HCT116 (cell line): ENCODE measurements at regions not wholly inside any gene's neighbourhood (a gene's known extent, or its start where the extent isn't known, plus 50 kb on each side); places are given as distances from the start of the nearest gene placed in this dataset.

Experiments
- ATAC-seq: fragments of 200-7000 bp; cut with Tn5 transposase; 2 replicates; pipeline ENCODE4 v1.9.1; 2020; ENCODE audit warnings: mild to moderate bottlenecking, moderate library complexity
- BruUV-seq: library from RNA; stranded (reverse); fragments of 400-500 nt; replicated peaks from 2 replicates; lab custom pipeline; 2021; lab: Mats Ljungman, UMichigan
- CTCF ChIA-PET: fragments of 300-600 bp; sonication (Branson Sonifier 250); formaldehyde crosslinking; loops from one replicate; lab custom pipeline; 2021; ENCODE audit warnings: antibody characterized with exemption; lab: Charles Lee
- POLR2A ChIA-PET: fragments of 300-600, 350-600 bp; sonication (Branson Sonifier 250); formaldehyde crosslinking; loops from one replicate; lab custom pipeline; 2021; ENCODE audit warnings: antibody characterized with exemption; lab: Charles Lee
- RAD21 ChIA-PET, 2 experiments: fragments of 300-600 bp; sonication (Branson Sonifier 250); formaldehyde crosslinking; loops; one replicate each; lab custom pipeline; 2023; ENCODE audit warnings: low total read pairs in 2 of 2; ENCODE audit not compliant: uncharacterized antibody in 2 of 2, unreplicated experiment in 2 of 2, low non-redundant PET in 1 of 2; lab: Charles Lee
- DNase-seq: peaks from one replicate; pipeline ENCODE4 v3.0.0-alpha.2; 2010; ENCODE audit warnings: low read depth, low spot score
- H2AFZ ChIP-seq: fragments of 200-600 bp; shearing (Covaris generic), sonication (generic); 2 replicates; pipeline ENCODE4 v1.6.1; 2017; ENCODE audit warnings: low read depth, mixed run types, mixed read lengths, antibody characterized with exemption, low read length; ENCODE audit not compliant: poor library complexity, severe bottlenecking
- H3K27ac ChIP-seq: 2 replicates; pipeline ENCODE4 v1.5.1; 2012; ENCODE audit warnings: low read depth, low read length
- H3K27me3 ChIP-seq: fragments of 200-600 bp; sonication (generic); 2 replicates; pipeline ENCODE4 v1.6.1; 2016; ENCODE audit warnings: mixed run types, low read length, mixed read lengths; ENCODE audit not compliant: insufficient read depth
- H3K36me3 ChIP-seq, 2 experiments: fragments of 200-500 bp in 1 of 2; fragments of 200-600 bp in 1 of 2; sonication (Bioruptor generic) in 1 of 2; sonication (generic) in 1 of 2; 2 replicates each; pipeline versions ENCODE4 v1.5.1 to v1.6.1; 2014 to 2016; ENCODE audit warnings: low read length in 2 of 2, inconsistent platforms in 1 of 2, mixed read lengths in 1 of 2, mixed run types in 1 of 2; ENCODE audit not compliant: insufficient read depth in 2 of 2, control insufficient read depth in 1 of 2
- H3K4me1 ChIP-seq, 2 experiments: fragments of 200-600 bp in 1 of 2; sonication (generic) in 1 of 2; 2 replicates each; pipeline versions ENCODE4 v1.5.1 to v1.6.1; 2012 to 2017; ENCODE audit warnings: low read length in 2 of 2, inconsistent platforms in 1 of 2, mild to moderate bottlenecking in 1 of 2, mixed read lengths in 1 of 2, mixed run types in 1 of 2, moderate library complexity in 1 of 2; ENCODE audit not compliant: insufficient read depth in 2 of 2, control insufficient read depth in 1 of 2
- H3K4me2 ChIP-seq: fragments of 200-600 bp; sonication (generic); 2 replicates; pipeline ENCODE4 v1.6.1; 2017; ENCODE audit warnings: mixed run types, low read length, mixed read lengths
- H3K4me3 ChIP-seq, 2 experiments: fragments of 200-600 bp in 1 of 2; sonication (generic) in 1 of 2; replicated peaks in 1 of 2; 2 replicates each; pipeline ENCODE4 v1.5.1; 2011 to 2016; ENCODE audit warnings: low read length in 2 of 2, control low read depth in 1 of 2, low read depth in 1 of 2, mild to moderate bottlenecking in 1 of 2, mixed read lengths in 1 of 2, mixed run types in 1 of 2
- H3K79me2 ChIP-seq: fragments of 200-600 bp; sonication (generic); 2 replicates; pipeline ENCODE4 v1.6.1; 2017; ENCODE audit warnings: mild to moderate bottlenecking, mixed run types, low read length, moderate library complexity, mixed read lengths; ENCODE audit not compliant: insufficient read depth
- H3K9ac ChIP-seq: fragments of 200-600 bp; sonication (generic); 2 replicates; pipeline ENCODE4 v1.6.1; 2016; ENCODE audit warnings: low read length, mixed read lengths
- H3K9me2 ChIP-seq: fragments of 200-600 bp; sonication (generic), shearing (Covaris generic); 2 replicates; pipeline ENCODE4 v1.6.1; 2017; ENCODE audit warnings: mixed run types, mild to moderate bottlenecking, moderate library complexity; ENCODE audit not compliant: insufficient read depth
- H3K9me3 ChIP-seq, 2 experiments: fragments of 200-500 bp in 1 of 2; fragments of 200-600 bp in 1 of 2; sonication (Bioruptor generic) in 1 of 2; sonication (generic) in 1 of 2; 2 replicates each; pipeline ENCODE4 v1.6.1; 2014 to 2017; ENCODE audit warnings: low read length in 2 of 2, mixed read lengths in 2 of 2, inconsistent platforms in 1 of 2, low read depth in 1 of 2, mild to moderate bottlenecking in 1 of 2, mixed run types in 1 of 2, moderate library complexity in 1 of 2; ENCODE audit not compliant: control insufficient read depth in 1 of 2, insufficient read depth in 1 of 2
- H4K20me1 ChIP-seq: fragments of 200-600 bp; sonication (generic), shearing (Covaris generic); 2 replicates; pipeline ENCODE4 v1.6.1; 2017; ENCODE audit warnings: mixed run types, mild to moderate bottlenecking, moderate library complexity; ENCODE audit not compliant: insufficient read depth
- CBX3 ChIP-seq: IDR thresholded peaks from 2 replicates; pipeline ENCODE4 v1.6.1; 2012; ENCODE audit warnings: low read depth
- CEBPB ChIP-seq: IDR thresholded peaks from 2 replicates; pipeline ENCODE4 v1.6.1; 2012; ENCODE audit warnings: low read depth
- ELF1 ChIP-seq: IDR thresholded peaks from 2 replicates; pipeline ENCODE4 v1.6.1; 2012; ENCODE audit warnings: low read depth, borderline replicate concordance
- EZH2phosphoT487 ChIP-seq: fragments of 200-600 bp; IDR thresholded peaks from 2 replicates; pipeline ENCODE4 v1.6.1; 2018; ENCODE audit warnings: antibody characterized with exemption, borderline replicate concordance
- FOSL1 ChIP-seq: IDR thresholded peaks from 2 replicates; pipeline ENCODE4 v1.6.1; 2012; ENCODE audit warnings: low read depth
- POLR2AphosphoS5 ChIP-seq: IDR thresholded peaks from 2 replicates; pipeline ENCODE4 v1.6.1; 2011; ENCODE audit warnings: mild to moderate bottlenecking, low read depth, low read length, moderate library complexity
- RAD21 ChIP-seq: IDR thresholded peaks from 2 replicates; pipeline ENCODE4 v1.6.1; 2012; ENCODE audit warnings: low read depth, mild to moderate bottlenecking
- SP1 ChIP-seq: IDR thresholded peaks from 2 replicates; pipeline ENCODE4 v1.6.1; 2012; ENCODE audit warnings: low read depth
- TCF7L2 ChIP-seq: IDR thresholded peaks from 2 replicates; pipeline ENCODE4 v1.7.0; 2011; ENCODE audit warnings: borderline replicate concordance, inconsistent platforms; ENCODE audit not compliant: insufficient read depth, insufficient read length; ENCODE audit errors: extremely low read depth
- intact Hi-C: fragments of 100-400 bp; cut with micrococcal nuclease; formaldehyde crosslinking; loops from 2 replicates; pipeline ENCODE4 v1.10.0; 2022
- TF ChIP-seq, protein P1 (sequence below): IDR thresholded peaks from 2 replicates; pipeline ENCODE4 v1.6.1; 2012; ENCODE audit warnings: low read depth
- TF ChIP-seq, protein P2 (sequence below), 3 experiments: fragments of 200-600 bp in 1 of 3; sonication (generic) in 1 of 3; IDR thresholded peaks in 2 of 3; conservative IDR thresholded peaks in 1 of 3; 2 replicates each; pipeline ENCODE4 v1.5.1; 2012 to 2017; ENCODE audit warnings: low read depth in 2 of 3, low read length in 2 of 3, antibody characterized with exemption in 1 of 3, borderline replicate concordance in 1 of 3, control low read depth in 1 of 3, mild to moderate bottlenecking in 1 of 3, mixed read lengths in 1 of 3, mixed run types in 1 of 3, moderate library complexity in 1 of 3; ENCODE audit not compliant: insufficient read depth in 1 of 3

DNA sequence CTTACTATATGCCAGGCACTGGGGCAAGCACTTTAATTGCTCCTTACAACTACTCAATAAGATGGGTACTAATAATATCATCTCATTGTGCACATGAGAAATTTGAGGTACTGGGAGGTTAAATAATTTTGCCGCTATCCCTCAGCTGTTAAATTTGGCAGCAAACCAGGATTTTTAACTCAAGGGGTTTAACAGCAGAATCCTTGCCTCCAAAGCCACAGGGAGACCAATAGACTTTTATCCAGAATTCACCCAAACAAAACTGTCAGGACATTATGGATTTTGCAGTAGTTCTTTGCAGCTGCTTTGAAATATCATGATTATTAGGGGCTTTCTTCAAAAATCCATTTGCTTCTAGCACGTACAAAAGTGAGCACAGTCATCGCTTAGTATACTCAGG is 136.2 kb downstream of the RPS12 start:
- POLR2A ChIA-PET = no interaction called here
- no peak overlapping the region for H3K27ac ChIP-seq
- DNase-seq (no peak), ATAC-seq (no peak)
- intact Hi-C loops = no loop called here
- RAD21 ChIA-PET = no interaction called here
- no peak for TF ChIP-seq FOSL1
- H3K79me2 ChIP-seq = no peaks in the 10 kb centered on the region
- no TSS peak for BruUV-seq
- H3K9me3 ChIP-seq = no peaks in the 10 kb centered on the region
- H3K4me2 ChIP-seq = no peak overlapping the region
- H3K9ac ChIP-seq = no peak overlapping the region
- peaks cover 47% of the 10 kb centered on the region for H3K27me3 ChIP-seq
- no peaks in the 10 kb centered on the region for H3K36me3 ChIP-seq
- no peaks in the 10 kb centered on the region for H3K9me2 ChIP-seq
- no peak overlapping the region for H2AFZ ChIP-seq
- CTCF ChIA-PET = interaction anchor here (3.4 kb wide), 1 partner anchor 13 kb away, joined by 13 read pairs; no protein-coding TSS in a partner anchor
- H3K4me3 ChIP-seq = no peak overlapping the region
- H3K4me1 ChIP-seq = no peaks in the 10 kb centered on the region
- H4K20me1 ChIP-seq = no peaks in the 10 kb centered on the region

DNA sequence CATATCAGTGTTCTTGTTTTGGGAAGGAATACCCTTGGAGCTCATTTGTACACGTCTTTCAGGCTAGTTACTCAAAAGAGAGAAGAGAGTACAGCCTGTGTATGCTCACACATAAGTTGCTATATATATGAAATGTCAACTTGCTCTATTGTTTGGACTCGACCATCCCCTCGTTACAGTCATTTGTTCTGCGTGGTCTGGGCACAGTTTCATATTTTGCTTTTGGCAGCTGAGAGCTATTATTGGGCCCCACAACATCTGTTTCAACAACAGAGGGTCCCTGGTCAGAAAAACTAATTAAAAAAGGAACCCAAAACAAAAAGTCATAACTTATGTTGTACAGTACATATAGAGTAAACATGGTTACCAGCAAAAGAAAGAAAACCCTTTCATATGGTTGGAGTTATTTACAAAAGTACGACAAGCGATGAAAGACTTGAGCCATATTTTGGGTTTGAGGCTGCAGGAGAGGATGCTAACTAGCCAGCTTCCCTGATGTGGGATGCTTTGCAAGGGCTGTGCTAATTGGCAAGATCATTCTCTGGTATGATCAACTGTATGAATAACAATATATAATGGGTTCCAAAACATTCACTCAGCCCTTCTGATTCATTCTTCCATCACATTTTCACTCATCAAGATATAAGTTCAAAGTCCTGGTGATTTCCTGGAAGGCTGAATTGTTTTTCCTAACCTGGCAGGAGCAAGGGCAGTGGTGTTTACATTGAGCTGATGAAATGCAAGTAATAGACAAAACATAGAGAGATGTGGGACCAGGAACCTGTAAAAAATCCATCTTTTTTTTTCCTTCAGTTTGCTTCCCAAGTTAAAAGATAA is 137.9 kb downstream of the RPS12 start:
- Histone ChIP-seq H3K36me3 (no peaks in the 10 kb centered on the region), H2AFZ (no peak overlapping the region), H3K4me1 (no peaks in the 10 kb centered on the region), H4K20me1 (no peaks in the 10 kb centered on the region), H3K9me2 (no peaks in the 10 kb centered on the region), H3K27ac (no peak overlapping the region), H3K9me3 (no peaks in the 10 kb centered on the region), H3K4me2 (no peak overlapping the region), H3K27me3 (peaks cover 41% of the 10 kb centered on the region), H3K9ac (no peak overlapping the region), H3K4me3 (no peak overlapping the region), H3K79me2 (no peaks in the 10 kb centered on the region)
- no peak for ATAC-seq
- POLR2A ChIA-PET = no interaction called here
- no peak for DNase-seq
- intact Hi-C loops = no loop called here
- RAD21 ChIA-PET = no interaction called here
- BruUV-seq = no TSS peak
- CTCF ChIA-PET = interaction anchor here (3.4 kb wide), 1 partner anchor 15 kb away, joined by 13 read pairs; no protein-coding TSS in a partner anchor
- TF ChIP-seq EZH2phosphoT487 = no peak
- TF ChIP-seq, protein P1, sequence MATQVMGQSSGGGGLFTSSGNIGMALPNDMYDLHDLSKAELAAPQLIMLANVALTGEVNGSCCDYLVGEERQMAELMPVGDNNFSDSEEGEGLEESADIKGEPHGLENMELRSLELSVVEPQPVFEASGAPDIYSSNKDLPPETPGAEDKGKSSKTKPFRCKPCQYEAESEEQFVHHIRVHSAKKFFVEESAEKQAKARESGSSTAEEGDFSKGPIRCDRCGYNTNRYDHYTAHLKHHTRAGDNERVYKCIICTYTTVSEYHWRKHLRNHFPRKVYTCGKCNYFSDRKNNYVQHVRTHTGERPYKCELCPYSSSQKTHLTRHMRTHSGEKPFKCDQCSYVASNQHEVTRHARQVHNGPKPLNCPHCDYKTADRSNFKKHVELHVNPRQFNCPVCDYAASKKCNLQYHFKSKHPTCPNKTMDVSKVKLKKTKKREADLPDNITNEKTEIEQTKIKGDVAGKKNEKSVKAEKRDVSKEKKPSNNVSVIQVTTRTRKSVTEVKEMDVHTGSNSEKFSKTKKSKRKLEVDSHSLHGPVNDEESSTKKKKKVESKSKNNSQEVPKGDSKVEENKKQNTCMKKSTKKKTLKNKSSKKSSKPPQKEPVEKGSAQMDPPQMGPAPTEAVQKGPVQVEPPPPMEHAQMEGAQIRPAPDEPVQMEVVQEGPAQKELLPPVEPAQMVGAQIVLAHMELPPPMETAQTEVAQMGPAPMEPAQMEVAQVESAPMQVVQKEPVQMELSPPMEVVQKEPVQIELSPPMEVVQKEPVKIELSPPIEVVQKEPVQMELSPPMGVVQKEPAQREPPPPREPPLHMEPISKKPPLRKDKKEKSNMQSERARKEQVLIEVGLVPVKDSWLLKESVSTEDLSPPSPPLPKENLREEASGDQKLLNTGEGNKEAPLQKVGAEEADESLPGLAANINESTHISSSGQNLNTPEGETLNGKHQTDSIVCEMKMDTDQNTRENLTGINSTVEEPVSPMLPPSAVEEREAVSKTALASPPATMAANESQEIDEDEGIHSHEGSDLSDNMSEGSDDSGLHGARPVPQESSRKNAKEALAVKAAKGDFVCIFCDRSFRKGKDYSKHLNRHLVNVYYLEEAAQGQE = no peak
- TF ChIP-seq RAD21 = no peak
- no peak for TF ChIP-seq TCF7L2
- no peak for TF ChIP-seq ELF1
- no peak for TF ChIP-seq CBX3
- TF ChIP-seq CEBPB = no peak
- no peak for TF ChIP-seq POLR2AphosphoS5
- TF ChIP-seq, protein P2, sequence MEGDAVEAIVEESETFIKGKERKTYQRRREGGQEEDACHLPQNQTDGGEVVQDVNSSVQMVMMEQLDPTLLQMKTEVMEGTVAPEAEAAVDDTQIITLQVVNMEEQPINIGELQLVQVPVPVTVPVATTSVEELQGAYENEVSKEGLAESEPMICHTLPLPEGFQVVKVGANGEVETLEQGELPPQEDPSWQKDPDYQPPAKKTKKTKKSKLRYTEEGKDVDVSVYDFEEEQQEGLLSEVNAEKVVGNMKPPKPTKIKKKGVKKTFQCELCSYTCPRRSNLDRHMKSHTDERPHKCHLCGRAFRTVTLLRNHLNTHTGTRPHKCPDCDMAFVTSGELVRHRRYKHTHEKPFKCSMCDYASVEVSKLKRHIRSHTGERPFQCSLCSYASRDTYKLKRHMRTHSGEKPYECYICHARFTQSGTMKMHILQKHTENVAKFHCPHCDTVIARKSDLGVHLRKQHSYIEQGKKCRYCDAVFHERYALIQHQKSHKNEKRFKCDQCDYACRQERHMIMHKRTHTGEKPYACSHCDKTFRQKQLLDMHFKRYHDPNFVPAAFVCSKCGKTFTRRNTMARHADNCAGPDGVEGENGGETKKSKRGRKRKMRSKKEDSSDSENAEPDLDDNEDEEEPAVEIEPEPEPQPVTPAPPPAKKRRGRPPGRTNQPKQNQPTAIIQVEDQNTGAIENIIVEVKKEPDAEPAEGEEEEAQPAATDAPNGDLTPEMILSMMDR (IDR thresholded peaks at IDR 0.05 in 2 of 3, conservative IDR thresholded peaks at IDR 0.05 in 1 of 3; ENCODE audit: borderline replicate concordance in 1 of 3, insufficient read depth in 1 of 3, low read depth in 2 of 3, low read length in 2 of 3) = no peak
- no peak for TF ChIP-seq SP1
